Activated naive CD8-positive, alpha-beta T cell treated with anti-CD3 and anti-CD28 coated beads for 36 hours (primary cell): ENCODE measurements at regions not wholly inside any gene's neighbourhood (a gene's known extent, or its start where the extent isn't known, plus 50 kb on each side); places are given as distances from the start of the nearest gene placed in this dataset.

Source experiments
- DNase-seq: peaks from one replicate; pipeline ENCODE4 v3.0.0; 2021
- H3K27ac Mint-ChIP-seq: one replicate; pipeline ENCODE4 v1.8.0; 2022; ENCODE audit warnings: mild to moderate bottlenecking, moderate library complexity, mixed read lengths
- H3K27me3 Mint-ChIP-seq: one replicate; pipeline ENCODE4 v1.8.0; 2022; ENCODE audit warnings: mild to moderate bottlenecking, mixed read lengths
- H3K36me3 Mint-ChIP-seq: one replicate; pipeline ENCODE4 v1.8.0; 2021; ENCODE audit warnings: mild to moderate bottlenecking, mixed read lengths
- H3K4me1 Mint-ChIP-seq: one replicate; pipeline ENCODE4 v1.8.0; 2021; ENCODE audit warnings: mixed read lengths
- H3K4me3 Mint-ChIP-seq: one replicate; pipeline ENCODE4 v1.8.0; 2022; ENCODE audit warnings: mild to moderate bottlenecking, moderate library complexity, mixed read lengths
- H3K9me3 Mint-ChIP-seq: one replicate; pipeline ENCODE4 v1.8.0; 2022; ENCODE audit warnings: mixed read lengths

GRCh38 chr1:212495766-212496494 is 63.2 kb downstream of the NENF start:
- H3K27me3 Mint-ChIP-seq = no peaks in the 10 kb centered on the region
- H3K4me1 Mint-ChIP-seq = no peaks in the 10 kb centered on the region
- H3K9me3 Mint-ChIP-seq = no peaks in the 10 kb centered on the region
- DNase-seq = no peak
- H3K36me3 Mint-ChIP-seq = no peaks in the 10 kb centered on the region
- H3K27ac Mint-ChIP-seq = no peak overlapping the region
- H3K4me3 Mint-ChIP-seq = no peak overlapping the region

GRCh38 chr1:212496682-212497081 is 64.0 kb downstream of the NENF start:
- Mint-ChIP-seq H3K9me3 (no peaks in the 10 kb centered on the region), H3K27me3 (no peaks in the 10 kb centered on the region), H3K4me3 (no peak overlapping the region), H3K27ac (no peak overlapping the region), H3K36me3 (no peaks in the 10 kb centered on the region), H3K4me1 (no peaks in the 10 kb centered on the region)
- DNase-seq = no peak

GRCh38 chr1:212497553-212497952 is 64.8 kb downstream of the NENF start:
- no peaks in the 10 kb centered on the region for H3K9me3 Mint-ChIP-seq
- no peaks in the 10 kb centered on the region for H3K27me3 Mint-ChIP-seq
- no peak overlapping the region for H3K27ac Mint-ChIP-seq
- no peaks in the 10 kb centered on the region for H3K36me3 Mint-ChIP-seq
- H3K4me1 Mint-ChIP-seq = no peaks in the 10 kb centered on the region
- no peak overlapping the region for H3K4me3 Mint-ChIP-seq
- DNase-seq = no peak

- no peaks in the 10 kb centered on the region for H3K27me3 Mint-ChIP-seq
- H3K4me3 Mint-ChIP-seq = no peak overlapping the region
- DNase-seq = no peak
- H3K27ac Mint-ChIP-seq = no peak overlapping the region
- H3K9me3 Mint-ChIP-seq = no peaks in the 10 kb centered on the region
- H3K4me1 Mint-ChIP-seq = no peaks in the 10 kb centered on the region
- no peaks in the 10 kb centered on the region for H3K36me3 Mint-ChIP-seq
These were observed 65.7 kb downstream of the NENF start for GRCh38 chr1:212498283-212499040.

- Mint-ChIP-seq H3K36me3 (no peaks in the 10 kb centered on the region), H3K9me3 (no peaks in the 10 kb centered on the region), H3K4me1 (no peaks in the 10 kb centered on the region), H3K27ac (no peak overlapping the region), H3K4me3 (no peak overlapping the region), H3K27me3 (no peaks in the 10 kb centered on the region)
- no peak for DNase-seq
These were observed 67.6 kb downstream of the NENF start for GRCh38 chr1:212500351-212500750.

- no peaks in the 10 kb centered on the region for H3K9me3 Mint-ChIP-seq
- no peaks in the 10 kb centered on the region for H3K27me3 Mint-ChIP-seq
- no peak overlapping the region for H3K27ac Mint-ChIP-seq
- no peak for DNase-seq
- H3K4me1 Mint-ChIP-seq = no peaks in the 10 kb centered on the region
- no peak overlapping the region for H3K4me3 Mint-ChIP-seq
- H3K36me3 Mint-ChIP-seq = no peaks in the 10 kb centered on the region
These were observed 68.3 kb downstream of the NENF start for GRCh38 chr1:212500983-212501382.

GRCh38 chr1:212503714-212504113 is 71.0 kb downstream of the NENF start:
- no peak overlapping the region for H3K27ac Mint-ChIP-seq
- H3K36me3 Mint-ChIP-seq = no peaks in the 10 kb centered on the region
- H3K9me3 Mint-ChIP-seq = no peaks in the 10 kb centered on the region
- H3K27me3 Mint-ChIP-seq = no peaks in the 10 kb centered on the region
- no peak overlapping the region for H3K4me3 Mint-ChIP-seq
- no peak for DNase-seq
- H3K4me1 Mint-ChIP-seq = no peaks in the 10 kb centered on the region

GRCh38 chr1:212504171-212504803 is 71.6 kb downstream of the NENF start:
- Mint-ChIP-seq H3K27me3 (no peaks in the 10 kb centered on the region), H3K36me3 (no peaks in the 10 kb centered on the region), H3K4me1 (no peaks in the 10 kb centered on the region), H3K9me3 (no peaks in the 10 kb centered on the region), H3K27ac (no peak overlapping the region), H3K4me3 (no peak overlapping the region)
- DNase-seq = no peak

- Mint-ChIP-seq H3K36me3 (no peaks in the 10 kb centered on the region), H3K9me3 (no peaks in the 10 kb centered on the region), H3K27ac (no peak overlapping the region), H3K4me3 (no peak overlapping the region), H3K27me3 (peaks cover 13% of the 10 kb centered on the region), H3K4me1 (no peaks in the 10 kb centered on the region)
- DNase-seq = no peak
These were observed 73.9 kb downstream of the NENF start for GRCh38 chr1:212506666-212507065.

GRCh38 chr1:212507369-212507768 is 74.6 kb downstream of the NENF start:
- no peaks in the 10 kb centered on the region for H3K4me1 Mint-ChIP-seq
- peaks cover 21% of the 10 kb centered on the region for H3K27me3 Mint-ChIP-seq
- H3K36me3 Mint-ChIP-seq = no peaks in the 10 kb centered on the region
- no peak overlapping the region for H3K27ac Mint-ChIP-seq
- H3K9me3 Mint-ChIP-seq = no peaks in the 10 kb centered on the region
- H3K4me3 Mint-ChIP-seq = no peak overlapping the region
- no peak for DNase-seq

GRCh38 chr1:212512816-212513559 is 80.3 kb downstream of the NENF start:
- no peak overlapping the region for H3K4me3 Mint-ChIP-seq
- H3K4me1 Mint-ChIP-seq = peaks cover 5% of the 10 kb centered on the region
- H3K27me3 Mint-ChIP-seq = peaks cover 65% of the 10 kb centered on the region
- DNase-seq = no peak
- no peaks in the 10 kb centered on the region for H3K36me3 Mint-ChIP-seq
- H3K27ac Mint-ChIP-seq = no peak overlapping the region
- no peaks in the 10 kb centered on the region for H3K9me3 Mint-ChIP-seq

- H3K4me3 Mint-ChIP-seq = no peak overlapping the region
- H3K27ac Mint-ChIP-seq = no peak overlapping the region
- no peaks in the 10 kb centered on the region for H3K36me3 Mint-ChIP-seq
- peaks cover 5% of the 10 kb centered on the region for H3K4me1 Mint-ChIP-seq
- H3K27me3 Mint-ChIP-seq = peaks cover 65% of the 10 kb centered on the region
- H3K9me3 Mint-ChIP-seq = no peaks in the 10 kb centered on the region
- DNase-seq = no peak
These were observed 80.9 kb downstream of the NENF start for GRCh38 chr1:212513586-212513985.

- Mint-ChIP-seq H3K4me1 (peaks cover 5% of the 10 kb centered on the region), H3K36me3 (no peaks in the 10 kb centered on the region), H3K4me3 (no peak overlapping the region), H3K9me3 (no peaks in the 10 kb centered on the region), H3K27ac (no peak overlapping the region), H3K27me3 (peaks cover 65% of the 10 kb centered on the region)
- peak; percentile 12 for DNase-seq
These were observed 81.4 kb downstream of the NENF start for GRCh38 chr1:212514056-212514614.

- no peaks in the 10 kb centered on the region for H3K9me3 Mint-ChIP-seq
- no peaks in the 10 kb centered on the region for H3K36me3 Mint-ChIP-seq
- H3K4me1 Mint-ChIP-seq = peaks cover 5% of the 10 kb centered on the region
These were observed 82.1 kb downstream of the NENF start for GRCh38 chr1:212514782-212515181.

GRCh38 chr1:212515329-212515760 is 82.6 kb downstream of the NENF start:
- Mint-ChIP-seq H3K9me3 (no peaks in the 10 kb centered on the region), H3K36me3 (no peaks in the 10 kb centered on the region), H3K27ac (no peak overlapping the region), H3K27me3 (peaks cover 61% of the 10 kb centered on the region), H3K4me1 (peaks cover 5% of the 10 kb centered on the region), H3K4me3 (no peak overlapping the region)
- no peak for DNase-seq

More at GRCh38 chr1:212514782-212515181, 82.1 kb downstream of the NENF start:
- Mint-ChIP-seq H3K27ac (no peak overlapping the region), H3K27me3 (peaks cover 61% of the 10 kb centered on the region), H3K4me3 (no peak overlapping the region)
- DNase-seq = no peak
